ENCODE measurements at regions not wholly inside any gene's neighbourhood (a gene's known extent, or its start where the extent isn't known, plus 50 kb on each side); places are given as distances from the start of the nearest gene placed in this dataset.

DNA sequence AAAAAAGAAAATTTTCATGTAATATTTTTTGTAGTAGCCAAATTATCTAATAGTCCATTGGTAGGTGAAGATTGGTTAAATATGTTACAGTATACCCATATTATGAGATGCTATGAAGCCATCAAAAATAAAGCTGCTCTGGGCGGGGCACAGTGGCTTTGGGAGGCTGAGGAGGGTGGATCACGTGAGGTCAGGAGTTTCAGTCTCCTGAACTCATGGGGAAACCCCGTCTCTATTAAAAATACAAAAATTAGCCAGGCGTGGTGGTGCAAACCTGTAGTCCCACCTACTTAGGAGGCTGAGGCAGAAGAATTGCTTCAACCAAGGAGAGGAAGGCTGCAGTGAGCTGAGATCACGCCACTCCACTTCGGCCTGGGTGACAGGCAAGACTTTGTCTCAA, 360.5 kb downstream of the KIF16B start:
- H3K27ac ChIP-seq (replicated peaks in 1 of 4), result no peak overlapping the region

GRCh38 chr20:16209951-16210361, 363.3 kb downstream of the KIF16B start:
- intact Hi-C loops (cut with DNase I), result no loop called here
- WGBS, result 70% methylated on average over 4 of the region's 4 CpGs

More for the DNA sequence above, 360.5 kb downstream of the KIF16B start:
- no peak overlapping the region for H3K4me3 ChIP-seq
- no peaks in the 10 kb centered on the region for H3K4me1 ChIP-seq
- no peaks in the 10 kb centered on the region for H3K9me3 ChIP-seq
- H3K36me3 ChIP-seq, result no peaks in the 10 kb centered on the region
- intact Hi-C loops (cut with DNase I), result no loop called here
- 93% methylated on average over 6 of the region's 6 CpGs for WGBS
- no peaks in the 10 kb centered on the region for H3K27me3 ChIP-seq
- no peak for TF ChIP-seq CTCF (IDR thresholded peaks at IDR 0.05)
- no peak for TF ChIP-seq EP300 (IDR thresholded peaks at IDR 0.05)
- TF ChIP-seq POLR2AphosphoS5 (IDR thresholded peaks at IDR 0.05), result no peak
- TF ChIP-seq POLR2A (IDR thresholded peaks at IDR 0.05; ENCODE audit: low read depth), result no peak
- DNase-seq (ENCODE audit: extremely low spot score), result no peak

GRCh38 chr20:16209357-16209756, 363.9 kb downstream of the KIF16B start:
- intact Hi-C loops (cut with DNase I), result no loop called here
- H3K27me3 ChIP-seq, result no peaks in the 10 kb centered on the region
- H3K9me3 ChIP-seq, result no peaks in the 10 kb centered on the region
- H3K4me1 ChIP-seq, result no peaks in the 10 kb centered on the region
- TF ChIP-seq POLR2A (IDR thresholded peaks at IDR 0.05; ENCODE audit: low read depth), result no peak
- no peak for TF ChIP-seq CTCF (IDR thresholded peaks at IDR 0.05)
- no peak for TF ChIP-seq EP300 (IDR thresholded peaks at IDR 0.05)
- no peak for TF ChIP-seq POLR2AphosphoS5 (IDR thresholded peaks at IDR 0.05)
- WGBS, result 60% methylated on average over 2 of the region's 2 CpGs
- H3K4me3 ChIP-seq, result no peak overlapping the region
- DNase-seq (ENCODE audit: extremely low spot score), result no peak
- no peaks in the 10 kb centered on the region for H3K36me3 ChIP-seq
- no peak overlapping the region for H3K27ac ChIP-seq (replicated peaks in 1 of 4)

More at GRCh38 chr20:16209951-16210361, 363.3 kb downstream of the KIF16B start:
- Histone ChIP-seq H3K27ac (replicated peaks in 1 of 4) (no peak overlapping the region), H3K4me1 (no peaks in the 10 kb centered on the region), H3K4me3 (no peak overlapping the region), H3K36me3 (no peaks in the 10 kb centered on the region), H3K27me3 (no peaks in the 10 kb centered on the region), H3K9me3 (no peaks in the 10 kb centered on the region)
- no peak for TF ChIP-seq POLR2AphosphoS5 (IDR thresholded peaks at IDR 0.05)
- no peak for TF ChIP-seq POLR2A (IDR thresholded peaks at IDR 0.05; ENCODE audit: low read depth)
- TF ChIP-seq EP300 (IDR thresholded peaks at IDR 0.05), result no peak
- TF ChIP-seq CTCF (IDR thresholded peaks at IDR 0.05), result no peak
- no peak for DNase-seq (ENCODE audit: extremely low spot score)

GRCh38 chr20:16208443-16208842, 364.8 kb downstream of the KIF16B start:
- Histone ChIP-seq H3K4me3 (no peak overlapping the region), H3K9me3 (no peaks in the 10 kb centered on the region), H3K27me3 (no peaks in the 10 kb centered on the region), H3K27ac (replicated peaks in 1 of 4) (no peak overlapping the region), H3K36me3 (no peaks in the 10 kb centered on the region), H3K4me1 (no peaks in the 10 kb centered on the region)
- whole genome bisulfite sequencing, result 92% methylated on average over 4 of the region's 4 CpGs
- TF ChIP-seq EP300 (IDR thresholded peaks at IDR 0.05), result no peak
- no peak for TF ChIP-seq POLR2A (IDR thresholded peaks at IDR 0.05; ENCODE audit: low read depth)
- no peak for TF ChIP-seq CTCF (IDR thresholded peaks at IDR 0.05)
- no peak for TF ChIP-seq POLR2AphosphoS5 (IDR thresholded peaks at IDR 0.05)
- DNase-seq (ENCODE audit: extremely low spot score), result no peak
- intact Hi-C loops (cut with DNase I), result no loop called here

GRCh38 chr20:16206817-16207216, 366.4 kb downstream of the KIF16B start:
- Histone ChIP-seq H3K4me3 (no peak overlapping the region), H3K36me3 (no peaks in the 10 kb centered on the region), H3K27me3 (no peaks in the 10 kb centered on the region), H3K27ac (replicated peaks in 1 of 4) (no peak overlapping the region), H3K4me1 (no peaks in the 10 kb centered on the region), H3K9me3 (no peaks in the 10 kb centered on the region)
- no peak for DNase-seq (ENCODE audit: extremely low spot score)
- intact Hi-C loops (cut with DNase I), result no loop called here
- TF ChIP-seq POLR2A (IDR thresholded peaks at IDR 0.05; ENCODE audit: low read depth) (no peak), POLR2AphosphoS5 (IDR thresholded peaks at IDR 0.05) (no peak), EP300 (IDR thresholded peaks at IDR 0.05) (no peak), CTCF (IDR thresholded peaks at IDR 0.05) (no peak)
- WGBS, result 79% methylated on average over 2 of the region's 3 CpGs

All from esophagus muscularis mucosa (tissue), 4 donors.